Right lobe of liver (tissue), 6 donors: ENCODE measurements at regions not wholly inside any gene's neighbourhood (a gene's known extent, or its start where the extent isn't known, plus 50 kb on each side); places are given as distances from the start of the nearest gene placed in this dataset.

Experiments
- ATAC-seq, 4 donors: fragments of 200-7000 bp; cut with Tn5 transposase; one replicate each; pipeline ENCODE4 v1.9.1; 2020; ENCODE audit warnings: mild to moderate bottlenecking in 4 of 4, moderate library complexity in 4 of 4
- DNase-seq, 3 donors: peaks; one replicate each; pipeline ENCODE4 v3.0.0-alpha.2; 2020
- H3K27ac ChIP-seq, 3 donors: fragments of 200-600 bp; one replicate each; pipeline ENCODE4 v1.8.0; 2022
- H3K27me3 ChIP-seq, 2 donors: fragments of 200-600 bp; one replicate each; pipeline ENCODE4 v1.8.0; 2022
- H3K36me3 ChIP-seq, 4 donors: fragments of 200-600 bp; sonication (generic) in 1 of 4; one replicate each; pipeline versions ENCODE4 v1.5.1 to v1.8.0; 2017 to 2022; ENCODE audit warnings: control low read depth in 1 of 4
- H3K4me1 ChIP-seq, 4 donors: fragments of 200-600 bp; sonication (generic) in 1 of 4; one replicate each; pipeline versions ENCODE4 v1.5.1 to v1.8.0; 2017 to 2022; ENCODE audit warnings: control low read depth in 1 of 4
- H3K4me3 ChIP-seq, 3 donors: fragments of 200-600 bp; one replicate each; pipeline ENCODE4 v1.8.0; 2022
- H3K9me3 ChIP-seq, 4 donors: fragments of 200-600 bp; sonication (generic) in 1 of 4; one replicate each; pipeline versions ENCODE4 v1.5.1 to v1.8.0; 2017 to 2022; ENCODE audit warnings: control low read depth in 1 of 4
- POLR2A ChIP-seq: fragments of 450-650 bp; IDR thresholded peaks from one replicate; pipeline ENCODE4 v1.6.1; 2017; ENCODE audit warnings: antibody characterized with exemption, mild to moderate bottlenecking
- WGBS: methylation state at CpG from one replicate; pipeline ENCODE4 v1.1.6; 2018; ENCODE audit warnings: low coverage, low lambda C conversion rate; ENCODE audit not compliant: insufficient coverage; ENCODE audit errors: missing lambda C conversion rate; 5-methylcytosine and 5-hydroxymethylcytosine counted together
- intact Hi-C, 2 donors: fragments of 100-400 bp; cut with DNase I; formaldehyde crosslinking; loops; one replicate each; pipeline versions ENCODE4 v1.11.2 to v1.14.1; 2022
- TF ChIP-seq, protein P1 (sequence below), 4 donors: fragments of 200-600 bp in 3 of 4; fragments of 450-650 bp in 1 of 4; IDR thresholded peaks; one replicate each; pipeline versions ENCODE4 v1.5.1 to v1.8.0; 2016 to 2022; ENCODE audit warnings: antibody characterized with exemption in 4 of 4, mild to moderate bottlenecking in 2 of 4
- donor health status: DM: no; HTN: yes; CAD: no.
- donor health status: DM: no; HTN: no; CAD: no.
- donor health status: DM: no; HTN: no; CAD: no.
- donor health status: DM: no; HTN: yes; CAD: no.
- donor health status: DM: no; HTN: yes; CAD: no.

- Histone ChIP-seq H3K4me1 (no peaks in the 10 kb centered on the region), H3K27ac (no peak overlapping the region), H3K9me3 (no peaks in the 10 kb centered on the region), H3K36me3 (no peaks in the 10 kb centered on the region), H3K4me3 (no peak overlapping the region), H3K27me3 (no peaks in the 10 kb centered on the region)
- TF ChIP-seq, protein P1, sequence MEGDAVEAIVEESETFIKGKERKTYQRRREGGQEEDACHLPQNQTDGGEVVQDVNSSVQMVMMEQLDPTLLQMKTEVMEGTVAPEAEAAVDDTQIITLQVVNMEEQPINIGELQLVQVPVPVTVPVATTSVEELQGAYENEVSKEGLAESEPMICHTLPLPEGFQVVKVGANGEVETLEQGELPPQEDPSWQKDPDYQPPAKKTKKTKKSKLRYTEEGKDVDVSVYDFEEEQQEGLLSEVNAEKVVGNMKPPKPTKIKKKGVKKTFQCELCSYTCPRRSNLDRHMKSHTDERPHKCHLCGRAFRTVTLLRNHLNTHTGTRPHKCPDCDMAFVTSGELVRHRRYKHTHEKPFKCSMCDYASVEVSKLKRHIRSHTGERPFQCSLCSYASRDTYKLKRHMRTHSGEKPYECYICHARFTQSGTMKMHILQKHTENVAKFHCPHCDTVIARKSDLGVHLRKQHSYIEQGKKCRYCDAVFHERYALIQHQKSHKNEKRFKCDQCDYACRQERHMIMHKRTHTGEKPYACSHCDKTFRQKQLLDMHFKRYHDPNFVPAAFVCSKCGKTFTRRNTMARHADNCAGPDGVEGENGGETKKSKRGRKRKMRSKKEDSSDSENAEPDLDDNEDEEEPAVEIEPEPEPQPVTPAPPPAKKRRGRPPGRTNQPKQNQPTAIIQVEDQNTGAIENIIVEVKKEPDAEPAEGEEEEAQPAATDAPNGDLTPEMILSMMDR (IDR thresholded peaks at IDR 0.05), result no peak
- TF ChIP-seq POLR2A, result no peak
- no peak for ATAC-seq
- intact Hi-C loops, result no loop called here
- no peak for DNase-seq
- WGBS, result 28% methylated on average over 9 of the region's 11 CpGs
These were observed 612.5 kb downstream of the MATN1 start for GRCh38 chr1:30110846-30111245.

DNA sequence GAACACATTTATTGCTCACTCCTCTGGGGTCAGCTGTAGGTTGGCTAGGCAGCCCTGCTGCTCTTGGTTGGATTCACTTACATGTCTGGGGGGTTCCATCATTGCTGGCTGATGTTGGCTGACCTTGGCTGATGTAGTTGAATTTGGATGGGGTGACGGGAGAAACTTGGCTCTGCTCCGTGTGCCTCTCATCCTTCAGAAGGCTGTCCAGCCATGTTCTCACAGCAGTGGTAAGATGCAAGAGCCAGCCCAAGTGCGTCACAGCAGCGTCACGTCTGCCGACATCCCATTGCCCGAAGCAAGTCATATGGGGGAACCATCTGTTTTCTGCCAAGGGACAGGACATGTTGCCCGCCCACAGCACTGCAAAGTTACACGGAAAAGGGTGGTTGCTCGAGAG lies 613.5 kb downstream of the MATN1 start:
- no peaks in the 10 kb centered on the region for H3K9me3 ChIP-seq
- H3K4me3 ChIP-seq, result no peak overlapping the region
- ATAC-seq (no peak), DNase-seq (no peak)
- intact Hi-C loops, result no loop called here
- TF ChIP-seq POLR2A, result no peak
- TF ChIP-seq, protein P1 (IDR thresholded peaks at IDR 0.05), result no peak
- H3K4me1 ChIP-seq, result no peaks in the 10 kb centered on the region
- H3K36me3 ChIP-seq, result no peaks in the 10 kb centered on the region
- H3K27ac ChIP-seq, result no peak overlapping the region
- 26% methylated on average over 3 of the region's 10 CpGs for WGBS
- no peaks in the 10 kb centered on the region for H3K27me3 ChIP-seq

GRCh38 chr1:30108186-30108585 lies 615.2 kb downstream of the MATN1 start:
- no peak overlapping the region for H3K4me3 ChIP-seq
- TF ChIP-seq, protein P1 (IDR thresholded peaks at IDR 0.05), result no peak
- TF ChIP-seq POLR2A, result no peak
- ATAC-seq (no peak), DNase-seq (no peak)
- no peak overlapping the region for H3K27ac ChIP-seq
- intact Hi-C loops, result no loop called here
- H3K4me1 ChIP-seq, result no peaks in the 10 kb centered on the region
- H3K27me3 ChIP-seq, result no peaks in the 10 kb centered on the region
- H3K9me3 ChIP-seq, result no peaks in the 10 kb centered on the region
- WGBS, result 33% methylated on average over 4 of the region's 4 CpGs
- no peaks in the 10 kb centered on the region for H3K36me3 ChIP-seq

GRCh38 chr1:30106125-30106524 lies 617.3 kb downstream of the MATN1 start:
- DNase-seq (no peak), ATAC-seq (peak; percentile 41 to 65 (median 56))
- H3K4me3 ChIP-seq, result no peak overlapping the region
- TF ChIP-seq, protein P1 (IDR thresholded peaks at IDR 0.05), result peak in 3 of 4 donors; percentile 28 to 35 (median 34)
- no peak for TF ChIP-seq POLR2A
- intact Hi-C loops, result no loop called here
- WGBS, result 10% methylated on average over 6 of the region's 8 CpGs
- H3K4me1 ChIP-seq, result no peaks in the 10 kb centered on the region
- no peaks in the 10 kb centered on the region for H3K27me3 ChIP-seq
- no peak overlapping the region for H3K27ac ChIP-seq
- no peaks in the 10 kb centered on the region for H3K36me3 ChIP-seq
- no peaks in the 10 kb centered on the region for H3K9me3 ChIP-seq

DNA sequence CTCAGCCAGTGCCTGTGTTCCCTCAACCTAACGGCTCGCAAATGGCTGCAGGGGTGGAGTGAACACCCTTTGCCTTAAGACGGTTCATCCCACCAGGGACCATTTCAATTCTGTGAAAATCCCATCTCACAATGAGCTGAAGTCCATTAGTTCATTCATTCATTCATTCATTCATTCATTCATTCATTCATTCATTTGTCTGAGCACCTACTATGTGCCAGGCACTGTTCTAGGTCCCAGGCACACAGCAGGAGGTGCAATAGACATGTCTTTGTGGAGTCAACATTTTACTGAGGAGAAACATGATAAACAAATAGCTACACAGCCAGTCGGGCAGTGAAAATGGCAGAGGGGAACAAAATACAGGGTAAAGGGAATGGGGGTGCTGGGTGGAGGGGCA lies 618.8 kb downstream of the MATN1 start:
- no peak overlapping the region for H3K4me3 ChIP-seq
- no peaks in the 10 kb centered on the region for H3K36me3 ChIP-seq
- no peaks in the 10 kb centered on the region for H3K9me3 ChIP-seq
- H3K4me1 ChIP-seq, result no peaks in the 10 kb centered on the region
- H3K27me3 ChIP-seq, result no peaks in the 10 kb centered on the region
- intact Hi-C loops, result no loop called here
- ATAC-seq, result no peak
- no peak for DNase-seq
- no peak overlapping the region for H3K27ac ChIP-seq
- TF ChIP-seq, protein P1 (IDR thresholded peaks at IDR 0.05), result no peak
- no peak for TF ChIP-seq POLR2A
- 55% methylated on average over 4 of the region's 4 CpGs for WGBS
